PC-9 (cell line): ENCODE measurements at regions not wholly inside any gene's neighbourhood (a gene's known extent, or its start where the extent isn't known, plus 50 kb on each side); places are given as distances from the start of the nearest gene placed in this dataset.

Experiments
- BruUV-seq: library from RNA; stranded (reverse); fragments of 400-500 nt; replicated peaks from 2 replicates; lab custom pipeline; 2021; lab: Mats Ljungman, UMichigan
- CTCF ChIA-PET: fragments of 300-600 bp; sonication (Branson Sonifier 250); formaldehyde crosslinking; loops from one replicate; lab custom pipeline; 2022; ENCODE audit warnings: antibody characterized with exemption; lab: Charles Lee
- POLR2A ChIA-PET: fragments of 300-600 bp; sonication (Branson Sonifier 250); formaldehyde crosslinking; loops from one replicate; lab custom pipeline; 2022; ENCODE audit warnings: antibody characterized with exemption; ENCODE audit not compliant: unreplicated experiment; lab: Charles Lee
- DNase-seq, 2 experiments: peaks; one replicate each; pipeline versions ENCODE4 v3.0.0 to v3.0.0-alpha.2; 2015 to 2022; ENCODE audit warnings: mixed read lengths in 1 of 2
- H2AFZ ChIP-seq: fragments of 200-600 bp; sonication (generic); 2 replicates; pipeline ENCODE4 v1.8.1; 2017; ENCODE audit warnings: antibody characterized with exemption
- H3F3A ChIP-seq: fragments of 200-600 bp; sonication (generic); 2 replicates; pipeline ENCODE4 v1.8.1; 2017; ENCODE audit warnings: antibody characterized with exemption, mild to moderate bottlenecking, low read depth; ENCODE audit not compliant: insufficient read depth
- H3K27ac ChIP-seq: fragments of 200-600 bp; sonication (generic); 2 replicates; pipeline ENCODE4 v1.6.1; 2016; ENCODE audit warnings: mixed run types
- H3K27me3 ChIP-seq: fragments of 200-600 bp; sonication (generic); 2 replicates; pipeline ENCODE4 v1.6.1; 2016; ENCODE audit warnings: low read depth, mixed run types; ENCODE audit not compliant: insufficient read depth
- H3K36me3 ChIP-seq: fragments of 200-600 bp; sonication (generic); 2 replicates; pipeline ENCODE4 v1.6.1; 2016; ENCODE audit warnings: low read depth, mixed run types
- H3K4me1 ChIP-seq: fragments of 200-600 bp; sonication (generic); replicated peaks from 2 replicates; pipeline ENCODE4 v1.6.1; 2016; ENCODE audit warnings: mixed run types; ENCODE audit not compliant: insufficient read depth
- H3K4me2 ChIP-seq: fragments of 200-600 bp; sonication (generic); 2 replicates; pipeline ENCODE4 v1.6.1; 2017; ENCODE audit warnings: mixed run types
- H3K4me3 ChIP-seq: fragments of 200-600 bp; sonication (generic); 2 replicates; pipeline ENCODE4 v1.6.1; 2016; ENCODE audit warnings: mixed run types
- H3K79me2 ChIP-seq: fragments of 200-600 bp; sonication (generic); 2 replicates; pipeline ENCODE4 v1.6.1; 2017; ENCODE audit warnings: low read depth, mixed run types
- H3K9me2 ChIP-seq: fragments of 200-600 bp; sonication (generic); 2 replicates; pipeline ENCODE4 v1.8.1; 2017; ENCODE audit warnings: mild to moderate bottlenecking; ENCODE audit not compliant: insufficient read depth
- H3K9me3 ChIP-seq: fragments of 200-600 bp; sonication (generic); 2 replicates; pipeline ENCODE4 v1.8.1; 2016; ENCODE audit warnings: low read depth; ENCODE audit not compliant: insufficient read depth
- H4K20me1 ChIP-seq: fragments of 200-600 bp; sonication (generic); 2 replicates; pipeline ENCODE4 v1.8.1; 2017; ENCODE audit not compliant: insufficient read depth
- EZH2 ChIP-seq: fragments of 200-600 bp; sonication (generic); IDR thresholded peaks from 2 replicates; pipeline ENCODE4 v1.8.0; 2017; ENCODE audit warnings: antibody characterized with exemption, low read depth
- intact Hi-C: fragments of 100-400 bp; cut with micrococcal nuclease; formaldehyde crosslinking; loops from one replicate; pipeline ENCODE4 v1.10.0; 2022; ENCODE audit not compliant: unreplicated experiment
- TF ChIP-seq, protein P1 (sequence below): fragments of 200-600 bp; sonication (generic); conservative IDR thresholded peaks from 2 replicates; pipeline ENCODE4 v1.6.1; 2017; ENCODE audit warnings: mixed run types, antibody characterized with exemption, mild to moderate bottlenecking, moderate library complexity

DNA sequence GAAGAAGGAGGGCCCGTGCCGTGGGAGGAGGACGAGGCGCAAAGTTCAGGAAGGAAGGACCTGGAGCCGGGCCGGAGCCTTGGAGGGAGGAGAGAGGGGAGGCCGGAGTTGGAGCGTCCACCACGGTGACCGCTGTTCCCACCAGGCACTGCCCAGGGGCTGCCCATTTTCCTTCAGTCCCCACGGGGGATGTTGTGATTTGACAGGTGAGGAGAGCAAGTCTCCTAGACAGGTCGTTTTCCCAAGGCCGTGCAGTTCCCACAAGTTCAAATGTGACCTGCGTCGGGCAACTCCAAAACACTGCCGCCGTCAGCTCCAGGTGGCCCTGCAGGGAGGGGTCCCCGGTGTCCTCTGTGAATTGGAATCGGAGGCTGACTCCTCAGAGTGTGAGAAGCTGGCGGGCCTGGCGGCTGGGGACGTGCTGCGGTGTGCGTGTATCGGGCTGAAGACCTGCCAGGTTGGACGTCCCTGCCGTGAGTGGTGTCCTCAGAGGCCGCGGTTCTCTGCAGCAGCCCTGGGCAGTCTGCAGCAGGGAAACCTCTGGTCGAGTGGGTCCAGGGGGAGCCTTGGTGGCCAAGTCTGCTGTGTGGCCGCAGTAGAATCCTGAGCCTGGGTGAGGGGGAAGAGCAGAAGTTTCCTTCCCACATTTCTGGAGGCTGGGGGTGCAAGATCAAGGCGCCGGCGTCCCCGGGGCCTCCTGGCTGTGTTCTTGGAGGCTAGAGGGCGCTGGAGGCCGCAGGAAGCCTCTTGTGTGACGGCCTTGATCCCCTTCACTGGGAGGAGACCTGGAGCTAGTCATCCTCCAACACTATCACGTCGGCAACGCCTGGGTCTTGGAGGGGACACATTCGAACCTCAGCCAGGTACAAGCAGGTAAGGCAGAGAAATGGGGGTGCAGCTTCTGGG is 115.1 kb upstream of the FRMD1 start:
- Histone ChIP-seq H3K9me2 (no peaks in the 10 kb centered on the region), H4K20me1 (no peaks in the 10 kb centered on the region), H2AFZ (no peak overlapping the region), H3K4me1 (no peaks in the 10 kb centered on the region), H3F3A (no peaks in the 10 kb centered on the region), H3K4me2 (no peak overlapping the region), H3K9me3 (no peaks in the 10 kb centered on the region), H3K27me3 (peaks cover 92% of the 10 kb centered on the region), H3K4me3 (no peak overlapping the region), H3K36me3 (no peaks in the 10 kb centered on the region), H3K79me2 (no peaks in the 10 kb centered on the region), H3K27ac (no peak overlapping the region)
- CTCF ChIA-PET, result no interaction called here
- DNase-seq, result no peak
- intact Hi-C loops, result no loop called here
- POLR2A ChIA-PET, result no interaction called here
- BruUV-seq, result no TSS peak
- TF ChIP-seq EZH2, result no peak
- TF ChIP-seq, protein P1, sequence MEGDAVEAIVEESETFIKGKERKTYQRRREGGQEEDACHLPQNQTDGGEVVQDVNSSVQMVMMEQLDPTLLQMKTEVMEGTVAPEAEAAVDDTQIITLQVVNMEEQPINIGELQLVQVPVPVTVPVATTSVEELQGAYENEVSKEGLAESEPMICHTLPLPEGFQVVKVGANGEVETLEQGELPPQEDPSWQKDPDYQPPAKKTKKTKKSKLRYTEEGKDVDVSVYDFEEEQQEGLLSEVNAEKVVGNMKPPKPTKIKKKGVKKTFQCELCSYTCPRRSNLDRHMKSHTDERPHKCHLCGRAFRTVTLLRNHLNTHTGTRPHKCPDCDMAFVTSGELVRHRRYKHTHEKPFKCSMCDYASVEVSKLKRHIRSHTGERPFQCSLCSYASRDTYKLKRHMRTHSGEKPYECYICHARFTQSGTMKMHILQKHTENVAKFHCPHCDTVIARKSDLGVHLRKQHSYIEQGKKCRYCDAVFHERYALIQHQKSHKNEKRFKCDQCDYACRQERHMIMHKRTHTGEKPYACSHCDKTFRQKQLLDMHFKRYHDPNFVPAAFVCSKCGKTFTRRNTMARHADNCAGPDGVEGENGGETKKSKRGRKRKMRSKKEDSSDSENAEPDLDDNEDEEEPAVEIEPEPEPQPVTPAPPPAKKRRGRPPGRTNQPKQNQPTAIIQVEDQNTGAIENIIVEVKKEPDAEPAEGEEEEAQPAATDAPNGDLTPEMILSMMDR, result no peak

DNA sequence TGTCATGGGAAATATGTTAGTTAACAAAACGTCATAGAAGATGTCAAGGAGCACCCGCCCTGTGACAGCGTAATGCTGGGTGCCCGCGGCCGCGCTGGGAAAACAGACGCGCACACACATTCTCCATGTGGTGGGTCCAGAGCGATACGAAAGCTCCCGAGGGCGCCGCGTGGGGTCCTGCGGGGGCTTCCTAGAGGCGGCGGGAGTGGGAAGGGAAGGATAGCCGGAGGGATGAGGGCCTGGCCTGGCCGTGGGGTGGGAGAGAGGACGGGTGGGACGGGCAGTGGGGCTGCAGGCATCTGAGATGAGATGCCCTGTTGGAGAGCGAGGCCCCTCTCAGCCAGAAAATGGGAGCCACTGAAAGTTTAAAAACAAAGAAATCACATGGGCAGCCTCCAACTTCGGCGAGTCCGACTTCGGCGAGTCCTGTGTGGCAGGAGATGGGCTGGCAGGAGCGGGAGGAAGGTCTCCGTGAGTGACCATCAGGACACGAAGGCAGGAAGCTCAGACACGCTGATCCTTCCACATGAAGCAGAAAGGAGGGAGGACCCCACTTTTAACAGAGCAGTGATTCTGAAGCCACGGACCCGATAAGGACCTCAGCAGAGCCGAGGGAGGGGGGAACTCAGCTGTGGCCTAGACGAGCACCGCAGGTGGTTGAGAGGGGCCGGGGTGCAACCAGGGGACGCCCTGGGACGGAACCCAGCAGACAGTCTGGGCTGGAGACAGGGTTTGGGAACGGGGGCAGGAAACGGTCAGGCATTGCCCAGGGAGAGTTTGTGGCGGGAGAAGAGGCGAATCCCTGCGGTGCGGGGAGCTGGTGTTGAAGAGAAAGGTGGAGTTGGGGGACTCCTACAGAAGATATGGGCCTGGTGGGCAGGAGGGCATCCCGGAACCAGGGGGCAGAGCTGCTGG is 114.1 kb upstream of the FRMD1 start:
- H3K9me2 ChIP-seq, result no peaks in the 10 kb centered on the region
- H3K27me3 ChIP-seq, result peaks cover 90% of the 10 kb centered on the region
- H3K4me3 ChIP-seq, result no peak overlapping the region
- H3K36me3 ChIP-seq, result no peaks in the 10 kb centered on the region
- no peak for DNase-seq
- no peak overlapping the region for H3K27ac ChIP-seq
- no peak overlapping the region for H3K4me2 ChIP-seq
- H3F3A ChIP-seq, result no peaks in the 10 kb centered on the region
- intact Hi-C loops, result no loop called here
- no peaks in the 10 kb centered on the region for H3K79me2 ChIP-seq
- POLR2A ChIA-PET, result no interaction called here
- no peaks in the 10 kb centered on the region for H3K4me1 ChIP-seq
- H4K20me1 ChIP-seq, result no peaks in the 10 kb centered on the region
- TF ChIP-seq EZH2, result no peak
- TF ChIP-seq, protein P1, result no peak
- no peak overlapping the region for H2AFZ ChIP-seq
- BruUV-seq, result no TSS peak
- CTCF ChIA-PET, result no interaction called here
- H3K9me3 ChIP-seq, result no peaks in the 10 kb centered on the region

DNA sequence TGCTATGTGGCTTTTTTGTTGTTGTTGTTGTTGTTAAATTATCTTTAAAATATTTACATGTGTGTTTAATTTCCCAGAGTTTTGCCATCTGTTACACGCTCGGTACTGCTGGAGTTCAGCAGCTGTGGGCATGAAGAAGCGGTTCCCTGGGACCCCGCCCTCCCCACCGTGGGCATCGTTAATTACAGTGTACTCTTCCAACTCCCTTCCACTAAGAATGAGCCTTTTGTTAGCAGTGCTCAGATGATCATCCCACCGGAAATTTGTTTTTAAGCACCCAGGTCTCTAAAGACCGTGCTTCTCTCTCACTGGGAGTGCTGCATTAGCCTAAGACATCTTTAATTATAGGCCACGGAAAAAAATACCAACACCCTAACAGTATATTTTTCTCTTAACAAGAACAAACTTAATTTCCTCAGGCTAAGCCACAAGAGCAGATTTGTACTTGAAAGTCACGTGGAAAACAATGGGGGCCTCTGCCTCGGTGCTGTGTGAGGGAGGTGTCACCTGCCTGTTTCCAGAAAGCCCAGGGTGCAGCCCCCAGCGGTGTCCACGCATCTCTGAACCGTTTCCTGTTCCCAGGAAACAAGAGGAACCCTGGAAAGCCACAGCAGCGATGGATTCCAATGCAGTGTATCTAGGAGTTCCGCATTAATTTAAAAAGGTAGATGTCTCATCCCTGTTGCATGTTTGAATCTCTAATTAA is 113.3 kb upstream of the FRMD1 start:
- TF ChIP-seq, protein P1, result no peak
- TF ChIP-seq EZH2, result no peak
- no peak for DNase-seq
- H3K27me3 ChIP-seq, result peaks cover 89% of the 10 kb centered on the region
- H3K9me2 ChIP-seq, result no peaks in the 10 kb centered on the region
- H3K4me1 ChIP-seq, result no peaks in the 10 kb centered on the region
- no peaks in the 10 kb centered on the region for H3F3A ChIP-seq
- no peak overlapping the region for H2AFZ ChIP-seq
- H3K27ac ChIP-seq, result no peak overlapping the region
- intact Hi-C loops, result no loop called here
- ChIA-PET CTCF (no interaction called here), POLR2A (no interaction called here)
- H3K36me3 ChIP-seq, result no peaks in the 10 kb centered on the region
- no peaks in the 10 kb centered on the region for H3K9me3 ChIP-seq
- no peaks in the 10 kb centered on the region for H4K20me1 ChIP-seq
- no peak overlapping the region for H3K4me2 ChIP-seq
- H3K79me2 ChIP-seq, result no peaks in the 10 kb centered on the region
- BruUV-seq, result no TSS peak
- no peak overlapping the region for H3K4me3 ChIP-seq
